Neural progenitor cell (in vitro differentiated cells): ENCODE measurements at regions not wholly inside any gene's neighbourhood (a gene's known extent, or its start where the extent isn't known, plus 50 kb on each side); places are given as distances from the start of the nearest gene placed in this dataset.

Experiments used
- DNase-seq: peaks from one replicate; pipeline ENCODE4 v3.0.0-alpha.2; 2016; ENCODE audit warnings: low spot score
- H2AFZ ChIP-seq: fragments of 200-600 bp; sonication (generic); replicated peaks from 2 replicates; pipeline ENCODE4 v1.6.1; 2016; ENCODE audit warnings: antibody characterized with exemption
- H3F3A ChIP-seq: fragments of 200-600 bp; sonication (generic); 2 replicates; pipeline ENCODE4 v1.6.1; 2016; ENCODE audit warnings: antibody characterized with exemption, low read depth
- H3K27ac ChIP-seq: fragments of 200-600 bp; sonication (generic); 2 replicates; pipeline ENCODE4 v1.5.1; 2016; ENCODE audit warnings: mild to moderate bottlenecking
- H3K27me3 ChIP-seq: fragments of 200-600 bp; sonication (generic); 2 replicates; pipeline ENCODE4 v1.6.1; 2016; ENCODE audit warnings: mild to moderate bottlenecking, moderate library complexity
- H3K36me3 ChIP-seq: fragments of 200-600 bp; sonication (generic); 2 replicates; pipeline ENCODE4 v1.5.1; 2016
- H3K4me1 ChIP-seq: fragments of 200-600 bp; sonication (generic); 2 replicates; pipeline ENCODE4 v1.6.1; 2016; ENCODE audit warnings: mixed run types
- H3K4me2 ChIP-seq: fragments of 200-600 bp; sonication (generic); 2 replicates; pipeline ENCODE4 v1.6.1; 2016
- H3K4me3 ChIP-seq: fragments of 200-600 bp; sonication (generic); 2 replicates; pipeline ENCODE4 v1.5.1; 2016
- H3K79me2 ChIP-seq: fragments of 200-600 bp; sonication (generic); 2 replicates; pipeline ENCODE4 v1.6.1; 2016; ENCODE audit warnings: low read depth
- H3K9ac ChIP-seq: fragments of 200-600 bp; sonication (generic); 2 replicates; pipeline ENCODE4 v1.6.1; 2016
- H3K9me3 ChIP-seq: fragments of 200-600 bp; sonication (generic); 2 replicates; pipeline ENCODE4 v1.5.1; 2016; ENCODE audit warnings: low read depth
- H4K20me1 ChIP-seq: fragments of 200-600 bp; sonication (generic); 2 replicates; pipeline ENCODE4 v1.6.1; 2016; ENCODE audit warnings: low read depth
- H3K27ac Mint-ChIP-seq: 3 replicates; pipeline ENCODE4 v1.8.0; 2021; ENCODE audit warnings: mixed read lengths
- H3K27me3 Mint-ChIP-seq: 2 replicates; pipeline ENCODE4 v1.8.0; 2022; ENCODE audit warnings: low read depth, mild to moderate bottlenecking, inconsistent platforms, moderate library complexity, mixed read lengths; ENCODE audit not compliant: insufficient read depth
- H3K36me3 Mint-ChIP-seq: 3 replicates; pipeline ENCODE4 v1.8.0; 2021; ENCODE audit warnings: mixed read lengths
- H3K4me1 Mint-ChIP-seq: 3 replicates; pipeline ENCODE4 v1.8.0; 2021; ENCODE audit warnings: mixed read lengths
- H3K4me3 Mint-ChIP-seq: 3 replicates; pipeline ENCODE4 v1.8.0; 2021; ENCODE audit warnings: mild to moderate bottlenecking, moderate library complexity, mixed read lengths
- H3K9me3 Mint-ChIP-seq: 3 replicates; pipeline ENCODE4 v1.8.0; 2020; ENCODE audit warnings: mixed read lengths
- EZH2 ChIP-seq: fragments of 200-600 bp; sonication (generic); IDR thresholded peaks from 2 replicates; pipeline ENCODE4 v1.6.1; 2017; ENCODE audit warnings: antibody characterized with exemption, mild to moderate bottlenecking, moderate library complexity
- EZH2phosphoT487 ChIP-seq: fragments of 200-600 bp; sonication (generic); IDR thresholded peaks from 2 replicates; pipeline ENCODE4 v1.6.1; 2017; ENCODE audit warnings: antibody characterized with exemption
- TF ChIP-seq, protein P1 (sequence below): fragments of 200-600 bp; sonication (generic); IDR thresholded peaks from 2 replicates; pipeline ENCODE4 v1.5.1; 2017; ENCODE audit warnings: antibody characterized with exemption, mild to moderate bottlenecking

GRCh38 chr11:91703042-91703441, 521.6 kb upstream of the FAT3 start:
- Mint-ChIP-seq H3K27ac (no peak overlapping the region), H3K9me3 (no peaks in the 10 kb centered on the region), H3K27me3 (no peaks in the 10 kb centered on the region), H3K36me3 (no peaks in the 10 kb centered on the region), H3K4me3 (no peak overlapping the region), H3K4me1 (no peaks in the 10 kb centered on the region)
- Histone ChIP-seq H3K9ac (no peak overlapping the region), H2AFZ (no peak overlapping the region), H3K27me3 (no peaks in the 10 kb centered on the region), H4K20me1 (no peaks in the 10 kb centered on the region), H3K4me1 (no peaks in the 10 kb centered on the region), H3F3A (no peaks in the 10 kb centered on the region), H3K79me2 (no peaks in the 10 kb centered on the region), H3K36me3 (no peaks in the 10 kb centered on the region), H3K9me3 (no peaks in the 10 kb centered on the region), H3K4me2 (no peak overlapping the region), H3K27ac (no peak overlapping the region), H3K4me3 (no peak overlapping the region)
- DNase-seq = no peak
- no peak for TF ChIP-seq EZH2phosphoT487
- no peak for TF ChIP-seq EZH2
- TF ChIP-seq, protein P1, sequence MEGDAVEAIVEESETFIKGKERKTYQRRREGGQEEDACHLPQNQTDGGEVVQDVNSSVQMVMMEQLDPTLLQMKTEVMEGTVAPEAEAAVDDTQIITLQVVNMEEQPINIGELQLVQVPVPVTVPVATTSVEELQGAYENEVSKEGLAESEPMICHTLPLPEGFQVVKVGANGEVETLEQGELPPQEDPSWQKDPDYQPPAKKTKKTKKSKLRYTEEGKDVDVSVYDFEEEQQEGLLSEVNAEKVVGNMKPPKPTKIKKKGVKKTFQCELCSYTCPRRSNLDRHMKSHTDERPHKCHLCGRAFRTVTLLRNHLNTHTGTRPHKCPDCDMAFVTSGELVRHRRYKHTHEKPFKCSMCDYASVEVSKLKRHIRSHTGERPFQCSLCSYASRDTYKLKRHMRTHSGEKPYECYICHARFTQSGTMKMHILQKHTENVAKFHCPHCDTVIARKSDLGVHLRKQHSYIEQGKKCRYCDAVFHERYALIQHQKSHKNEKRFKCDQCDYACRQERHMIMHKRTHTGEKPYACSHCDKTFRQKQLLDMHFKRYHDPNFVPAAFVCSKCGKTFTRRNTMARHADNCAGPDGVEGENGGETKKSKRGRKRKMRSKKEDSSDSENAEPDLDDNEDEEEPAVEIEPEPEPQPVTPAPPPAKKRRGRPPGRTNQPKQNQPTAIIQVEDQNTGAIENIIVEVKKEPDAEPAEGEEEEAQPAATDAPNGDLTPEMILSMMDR = no peak

GRCh38 chr11:91700854-91701253, 523.8 kb upstream of the FAT3 start:
- Mint-ChIP-seq H3K4me1 (no peaks in the 10 kb centered on the region), H3K36me3 (no peaks in the 10 kb centered on the region), H3K27me3 (no peaks in the 10 kb centered on the region), H3K27ac (no peak overlapping the region), H3K4me3 (no peak overlapping the region), H3K9me3 (no peaks in the 10 kb centered on the region)
- no peaks in the 10 kb centered on the region for H3K9me3 ChIP-seq
- H3K36me3 ChIP-seq = no peaks in the 10 kb centered on the region
- TF ChIP-seq, protein P1 = no peak
- no peak for TF ChIP-seq EZH2phosphoT487
- H3K4me3 ChIP-seq = no peak overlapping the region
- no peaks in the 10 kb centered on the region for H3K27me3 ChIP-seq
- H3K4me2 ChIP-seq = no peak overlapping the region
- H3F3A ChIP-seq = no peaks in the 10 kb centered on the region
- no peak overlapping the region for H3K9ac ChIP-seq
- DNase-seq = no peak
- H3K27ac ChIP-seq = no peak overlapping the region
- no peak overlapping the region for H2AFZ ChIP-seq
- no peaks in the 10 kb centered on the region for H3K4me1 ChIP-seq
- H4K20me1 ChIP-seq = no peaks in the 10 kb centered on the region
- no peaks in the 10 kb centered on the region for H3K79me2 ChIP-seq

GRCh38 chr11:91698845-91699244, 525.8 kb upstream of the FAT3 start:
- no peak overlapping the region for H3K4me3 Mint-ChIP-seq
- no peaks in the 10 kb centered on the region for H3K79me2 ChIP-seq
- H3K27ac ChIP-seq = no peak overlapping the region
- H3K4me2 ChIP-seq = no peak overlapping the region
- H3K27ac Mint-ChIP-seq = no peak overlapping the region
- H3K27me3 ChIP-seq = no peaks in the 10 kb centered on the region
- no peaks in the 10 kb centered on the region for H3K4me1 ChIP-seq
- TF ChIP-seq, protein P1 = no peak
- TF ChIP-seq EZH2phosphoT487 (no peak), EZH2 (no peak)
- H3K36me3 Mint-ChIP-seq = no peaks in the 10 kb centered on the region
- no peaks in the 10 kb centered on the region for H3K36me3 ChIP-seq
- no peak overlapping the region for H2AFZ ChIP-seq
- H3K4me1 Mint-ChIP-seq = no peaks in the 10 kb centered on the region
- DNase-seq = no peak
- H3K27me3 Mint-ChIP-seq = no peaks in the 10 kb centered on the region
- no peak overlapping the region for H3K4me3 ChIP-seq
- no peaks in the 10 kb centered on the region for H3K9me3 ChIP-seq
- no peaks in the 10 kb centered on the region for H3F3A ChIP-seq
- no peaks in the 10 kb centered on the region for H4K20me1 ChIP-seq
- no peaks in the 10 kb centered on the region for H3K9me3 Mint-ChIP-seq
- no peak overlapping the region for H3K9ac ChIP-seq

DNA sequence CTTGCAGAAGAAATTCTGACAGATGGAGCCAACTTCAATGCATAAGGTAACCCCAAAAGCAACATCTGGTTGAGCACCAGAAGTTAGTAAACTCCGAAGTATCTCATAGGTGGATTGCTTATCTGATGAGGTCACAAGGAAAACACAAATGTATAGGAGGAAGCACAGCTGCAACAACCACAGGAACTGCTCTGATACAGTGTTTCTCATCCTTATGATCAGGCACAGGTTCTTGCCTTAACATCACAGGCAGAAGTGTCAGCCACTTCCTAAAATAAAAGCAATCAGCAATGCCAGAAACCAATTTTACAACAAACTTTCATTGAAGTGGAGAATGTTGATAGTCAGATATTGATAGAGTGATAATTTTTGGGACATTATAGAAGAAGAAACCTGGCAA, 530.3 kb upstream of the FAT3 start:
- no peak overlapping the region for H3K27ac ChIP-seq
- no peaks in the 10 kb centered on the region for H4K20me1 ChIP-seq
- Mint-ChIP-seq H3K27me3 (no peaks in the 10 kb centered on the region), H3K4me1 (no peaks in the 10 kb centered on the region), H3K9me3 (no peaks in the 10 kb centered on the region), H3K4me3 (no peak overlapping the region), H3K27ac (no peak overlapping the region), H3K36me3 (no peaks in the 10 kb centered on the region)
- TF ChIP-seq EZH2phosphoT487 = no peak
- TF ChIP-seq, protein P1 = no peak
- no peak for TF ChIP-seq EZH2
- DNase-seq = no peak
- H3K27me3 ChIP-seq = no peaks in the 10 kb centered on the region
- no peak overlapping the region for H3K9ac ChIP-seq
- H3K9me3 ChIP-seq = no peaks in the 10 kb centered on the region
- no peak overlapping the region for H3K4me3 ChIP-seq
- no peak overlapping the region for H3K4me2 ChIP-seq
- H3F3A ChIP-seq = no peaks in the 10 kb centered on the region
- no peaks in the 10 kb centered on the region for H3K4me1 ChIP-seq
- no peaks in the 10 kb centered on the region for H3K36me3 ChIP-seq
- H3K79me2 ChIP-seq = no peaks in the 10 kb centered on the region
- H2AFZ ChIP-seq = no peak overlapping the region
